HCT116 (cell line): ENCODE measurements at regions not wholly inside any gene's neighbourhood (a gene's known extent, or its start where the extent isn't known, plus 50 kb on each side); places are given as distances from the start of the nearest gene placed in this dataset.

Experiments
- ATAC-seq: fragments of 200-7000 bp; cut with Tn5 transposase; 2 replicates; pipeline ENCODE4 v1.9.1; 2020; ENCODE audit warnings: mild to moderate bottlenecking, moderate library complexity
- BruUV-seq: library from RNA; stranded (reverse); fragments of 400-500 nt; replicated peaks from 2 replicates; lab custom pipeline; 2021; lab: Mats Ljungman, UMichigan
- CTCF ChIA-PET: fragments of 300-600 bp; sonication (Branson Sonifier 250); formaldehyde crosslinking; loops from one replicate; lab custom pipeline; 2021; ENCODE audit warnings: antibody characterized with exemption; lab: Charles Lee
- POLR2A ChIA-PET: fragments of 300-600, 350-600 bp; sonication (Branson Sonifier 250); formaldehyde crosslinking; loops from one replicate; lab custom pipeline; 2021; ENCODE audit warnings: antibody characterized with exemption; lab: Charles Lee
- RAD21 ChIA-PET, 2 experiments: fragments of 300-600 bp; sonication (Branson Sonifier 250); formaldehyde crosslinking; loops; one replicate each; lab custom pipeline; 2023; ENCODE audit warnings: low total read pairs in 2 of 2; ENCODE audit not compliant: uncharacterized antibody in 2 of 2, unreplicated experiment in 2 of 2, low non-redundant PET in 1 of 2; lab: Charles Lee
- DNase-seq: peaks from one replicate; pipeline ENCODE4 v3.0.0-alpha.2; 2010; ENCODE audit warnings: low read depth, low spot score
- H2AFZ ChIP-seq: fragments of 200-600 bp; shearing (Covaris generic), sonication (generic); 2 replicates; pipeline ENCODE4 v1.6.1; 2017; ENCODE audit warnings: low read depth, mixed run types, mixed read lengths, antibody characterized with exemption, low read length; ENCODE audit not compliant: poor library complexity, severe bottlenecking
- H3K27ac ChIP-seq: 2 replicates; pipeline ENCODE4 v1.5.1; 2012; ENCODE audit warnings: low read depth, low read length
- H3K27me3 ChIP-seq: fragments of 200-600 bp; sonication (generic); 2 replicates; pipeline ENCODE4 v1.6.1; 2016; ENCODE audit warnings: mixed run types, low read length, mixed read lengths; ENCODE audit not compliant: insufficient read depth
- H3K36me3 ChIP-seq, 2 experiments: fragments of 200-500 bp in 1 of 2; fragments of 200-600 bp in 1 of 2; sonication (Bioruptor generic) in 1 of 2; sonication (generic) in 1 of 2; 2 replicates each; pipeline versions ENCODE4 v1.5.1 to v1.6.1; 2014 to 2016; ENCODE audit warnings: low read length in 2 of 2, inconsistent platforms in 1 of 2, mixed read lengths in 1 of 2, mixed run types in 1 of 2; ENCODE audit not compliant: insufficient read depth in 2 of 2, control insufficient read depth in 1 of 2
- H3K4me1 ChIP-seq, 2 experiments: fragments of 200-600 bp in 1 of 2; sonication (generic) in 1 of 2; 2 replicates each; pipeline versions ENCODE4 v1.5.1 to v1.6.1; 2012 to 2017; ENCODE audit warnings: low read length in 2 of 2, inconsistent platforms in 1 of 2, mild to moderate bottlenecking in 1 of 2, mixed read lengths in 1 of 2, mixed run types in 1 of 2, moderate library complexity in 1 of 2; ENCODE audit not compliant: insufficient read depth in 2 of 2, control insufficient read depth in 1 of 2
- H3K4me2 ChIP-seq: fragments of 200-600 bp; sonication (generic); 2 replicates; pipeline ENCODE4 v1.6.1; 2017; ENCODE audit warnings: mixed run types, low read length, mixed read lengths
- H3K4me3 ChIP-seq, 2 experiments: fragments of 200-600 bp in 1 of 2; sonication (generic) in 1 of 2; replicated peaks in 1 of 2; 2 replicates each; pipeline ENCODE4 v1.5.1; 2011 to 2016; ENCODE audit warnings: low read length in 2 of 2, control low read depth in 1 of 2, low read depth in 1 of 2, mild to moderate bottlenecking in 1 of 2, mixed read lengths in 1 of 2, mixed run types in 1 of 2
- H3K79me2 ChIP-seq: fragments of 200-600 bp; sonication (generic); 2 replicates; pipeline ENCODE4 v1.6.1; 2017; ENCODE audit warnings: mild to moderate bottlenecking, mixed run types, low read length, moderate library complexity, mixed read lengths; ENCODE audit not compliant: insufficient read depth
- H3K9ac ChIP-seq: fragments of 200-600 bp; sonication (generic); 2 replicates; pipeline ENCODE4 v1.6.1; 2016; ENCODE audit warnings: low read length, mixed read lengths
- H3K9me2 ChIP-seq: fragments of 200-600 bp; sonication (generic), shearing (Covaris generic); 2 replicates; pipeline ENCODE4 v1.6.1; 2017; ENCODE audit warnings: mixed run types, mild to moderate bottlenecking, moderate library complexity; ENCODE audit not compliant: insufficient read depth
- H3K9me3 ChIP-seq, 2 experiments: fragments of 200-500 bp in 1 of 2; fragments of 200-600 bp in 1 of 2; sonication (Bioruptor generic) in 1 of 2; sonication (generic) in 1 of 2; 2 replicates each; pipeline ENCODE4 v1.6.1; 2014 to 2017; ENCODE audit warnings: low read length in 2 of 2, mixed read lengths in 2 of 2, inconsistent platforms in 1 of 2, low read depth in 1 of 2, mild to moderate bottlenecking in 1 of 2, mixed run types in 1 of 2, moderate library complexity in 1 of 2; ENCODE audit not compliant: control insufficient read depth in 1 of 2, insufficient read depth in 1 of 2
- H4K20me1 ChIP-seq: fragments of 200-600 bp; sonication (generic), shearing (Covaris generic); 2 replicates; pipeline ENCODE4 v1.6.1; 2017; ENCODE audit warnings: mixed run types, mild to moderate bottlenecking, moderate library complexity; ENCODE audit not compliant: insufficient read depth
- ATF3 ChIP-seq: IDR thresholded peaks from 2 replicates; pipeline ENCODE4 v1.6.1; 2012
- ELF1 ChIP-seq: IDR thresholded peaks from 2 replicates; pipeline ENCODE4 v1.6.1; 2012; ENCODE audit warnings: low read depth, borderline replicate concordance
- EZH2 ChIP-seq: fragments of 200-600 bp; sonication (generic); IDR thresholded peaks from 2 replicates; pipeline ENCODE4 v1.6.1; 2017; ENCODE audit warnings: antibody characterized with exemption, mixed run types
- EZH2phosphoT487 ChIP-seq: fragments of 200-600 bp; IDR thresholded peaks from 2 replicates; pipeline ENCODE4 v1.6.1; 2018; ENCODE audit warnings: antibody characterized with exemption, borderline replicate concordance
- POLR2AphosphoS5 ChIP-seq: IDR thresholded peaks from 2 replicates; pipeline ENCODE4 v1.6.1; 2011; ENCODE audit warnings: mild to moderate bottlenecking, low read depth, low read length, moderate library complexity
- SP1 ChIP-seq: IDR thresholded peaks from 2 replicates; pipeline ENCODE4 v1.6.1; 2012; ENCODE audit warnings: low read depth
- YY1 ChIP-seq: IDR thresholded peaks from 2 replicates; pipeline ENCODE4 v1.6.1; 2011; ENCODE audit warnings: low read length, low read depth, moderate library complexity, mild to moderate bottlenecking; ENCODE audit not compliant: insufficient replicate concordance; ENCODE audit errors: extremely low read depth
- ZFX ChIP-seq: fragments of 450-650 bp; IDR thresholded peaks from 2 replicates; pipeline ENCODE4 v1.6.1; 2017
- intact Hi-C: fragments of 100-400 bp; cut with micrococcal nuclease; formaldehyde crosslinking; loops from 2 replicates; pipeline ENCODE4 v1.10.0; 2022
- TF ChIP-seq, protein P1 (sequence below), 3 experiments: fragments of 200-600 bp in 1 of 3; sonication (generic) in 1 of 3; IDR thresholded peaks in 2 of 3; conservative IDR thresholded peaks in 1 of 3; 2 replicates each; pipeline ENCODE4 v1.5.1; 2012 to 2017; ENCODE audit warnings: low read depth in 2 of 3, low read length in 2 of 3, antibody characterized with exemption in 1 of 3, borderline replicate concordance in 1 of 3, control low read depth in 1 of 3, mild to moderate bottlenecking in 1 of 3, mixed read lengths in 1 of 3, mixed run types in 1 of 3, moderate library complexity in 1 of 3; ENCODE audit not compliant: insufficient read depth in 1 of 3

GRCh38 chr10:62648921-62649320 is 155.6 kb upstream of the ADO start:
- Histone ChIP-seq H3K36me3 (no peaks in the 10 kb centered on the region), H4K20me1 (no peaks in the 10 kb centered on the region), H3K4me2 (no peak overlapping the region), H3K27me3 (no peaks in the 10 kb centered on the region), H3K9me3 (no peaks in the 10 kb centered on the region), H2AFZ (no peak overlapping the region), H3K9me2 (no peaks in the 10 kb centered on the region), H3K79me2 (no peaks in the 10 kb centered on the region), H3K27ac (no peak overlapping the region), H3K9ac (no peak overlapping the region), H3K4me1 (no peaks in the 10 kb centered on the region), H3K4me3 (no peak overlapping the region)
- BruUV-seq, result no TSS peak
- no peak for ATAC-seq
- ChIA-PET POLR2A (no interaction called here), CTCF (no interaction called here), RAD21 (no interaction called here)
- no peak for TF ChIP-seq ATF3
- no peak for TF ChIP-seq EZH2phosphoT487
- TF ChIP-seq POLR2AphosphoS5, result no peak
- TF ChIP-seq, protein P1, sequence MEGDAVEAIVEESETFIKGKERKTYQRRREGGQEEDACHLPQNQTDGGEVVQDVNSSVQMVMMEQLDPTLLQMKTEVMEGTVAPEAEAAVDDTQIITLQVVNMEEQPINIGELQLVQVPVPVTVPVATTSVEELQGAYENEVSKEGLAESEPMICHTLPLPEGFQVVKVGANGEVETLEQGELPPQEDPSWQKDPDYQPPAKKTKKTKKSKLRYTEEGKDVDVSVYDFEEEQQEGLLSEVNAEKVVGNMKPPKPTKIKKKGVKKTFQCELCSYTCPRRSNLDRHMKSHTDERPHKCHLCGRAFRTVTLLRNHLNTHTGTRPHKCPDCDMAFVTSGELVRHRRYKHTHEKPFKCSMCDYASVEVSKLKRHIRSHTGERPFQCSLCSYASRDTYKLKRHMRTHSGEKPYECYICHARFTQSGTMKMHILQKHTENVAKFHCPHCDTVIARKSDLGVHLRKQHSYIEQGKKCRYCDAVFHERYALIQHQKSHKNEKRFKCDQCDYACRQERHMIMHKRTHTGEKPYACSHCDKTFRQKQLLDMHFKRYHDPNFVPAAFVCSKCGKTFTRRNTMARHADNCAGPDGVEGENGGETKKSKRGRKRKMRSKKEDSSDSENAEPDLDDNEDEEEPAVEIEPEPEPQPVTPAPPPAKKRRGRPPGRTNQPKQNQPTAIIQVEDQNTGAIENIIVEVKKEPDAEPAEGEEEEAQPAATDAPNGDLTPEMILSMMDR (IDR thresholded peaks at IDR 0.05 in 2 of 3, conservative IDR thresholded peaks at IDR 0.05 in 1 of 3; ENCODE audit: borderline replicate concordance in 1 of 3, insufficient read depth in 1 of 3, low read depth in 2 of 3, low read length in 2 of 3), result no peak
- no peak for TF ChIP-seq ZFX
- TF ChIP-seq ELF1, result no peak
- intact Hi-C loops, result no loop called here
- DNase-seq, result no peak

DNA sequence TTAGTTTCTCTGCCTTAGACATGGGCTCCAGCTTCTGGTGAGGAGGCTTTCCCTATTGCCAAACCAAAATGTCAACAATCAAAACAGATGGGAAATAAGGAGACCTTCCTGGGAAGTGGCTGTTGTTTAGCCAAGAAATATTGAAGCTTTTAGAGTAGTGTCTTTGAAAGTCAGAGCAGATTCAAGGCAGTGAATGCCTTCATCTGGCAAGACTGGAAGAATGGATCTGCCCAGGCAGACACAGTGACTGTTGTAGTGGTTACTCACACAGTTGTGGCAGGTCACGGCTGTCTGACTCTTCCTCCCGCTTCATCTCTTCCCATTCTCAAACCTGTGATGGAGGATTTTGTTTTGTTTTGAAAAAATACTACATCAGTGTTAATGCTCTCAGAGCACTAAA is 154.1 kb upstream of the ADO start:
- Histone ChIP-seq H3K9me2 (no peaks in the 10 kb centered on the region), H3K9me3 (no peaks in the 10 kb centered on the region), H3K9ac (no peak overlapping the region), H3K79me2 (no peaks in the 10 kb centered on the region), H3K4me2 (no peak overlapping the region), H3K36me3 (no peaks in the 10 kb centered on the region), H3K27ac (no peak overlapping the region), H3K4me1 (no peaks in the 10 kb centered on the region), H4K20me1 (no peaks in the 10 kb centered on the region), H2AFZ (no peak overlapping the region), H3K4me3 (no peak overlapping the region), H3K27me3 (no peaks in the 10 kb centered on the region)
- intact Hi-C loops, result no loop called here
- no TSS peak for BruUV-seq
- DNase-seq (no peak), ATAC-seq (no peak)
- RAD21 ChIA-PET, result no interaction called here
- CTCF ChIA-PET, result no interaction called here
- TF ChIP-seq YY1 (no peak), SP1 (no peak), EZH2 (no peak)
- POLR2A ChIA-PET, result no interaction called here
